Stimulated activated CD8-positive, alpha-beta memory T cell treated with anti-CD3 and anti-CD28 coated beads, Interleukin-4, amount 100 ng/mL, for 4 hours (primary cell): ENCODE measurements at regions not wholly inside any gene's neighbourhood (a gene's known extent, or its start where the extent isn't known, plus 50 kb on each side); places are given as distances from the start of the nearest gene placed in this dataset.

Experiments
- DNase-seq, 2 donors: peaks; one replicate each; pipeline ENCODE4 v3.0.0-alpha.2; 2020; ENCODE audit warnings: low read depth in 2 of 2, low spot score in 1 of 2

GRCh38 chr2:16565481-16565880 is 100.2 kb downstream of the CYRIA start:
- DNase-seq = no peak

- no peak for DNase-seq
These were observed 104.0 kb downstream of the CYRIA start for GRCh38 chr2:16561676-16562075.

GRCh38 chr2:16561251-16561650 is 104.4 kb downstream of the CYRIA start:
- DNase-seq = no peak

- DNase-seq = no peak
These were observed 106.2 kb downstream of the CYRIA start for GRCh38 chr2:16559278-16560067.

GRCh38 chr2:16554060-16554583 is 111.5 kb downstream of the CYRIA start:
- no peak for DNase-seq

GRCh38 chr2:16553226-16553625 is 112.4 kb downstream of the CYRIA start:
- no peak for DNase-seq

- DNase-seq = no peak
These were observed 113.4 kb downstream of the CYRIA start for GRCh38 chr2:16552202-16552601.

- no peak for DNase-seq
These were observed 117.6 kb downstream of the CYRIA start for GRCh38 chr2:16548036-16548435.

- DNase-seq = no peak
These were observed 119.4 kb downstream of the CYRIA start for GRCh38 chr2:16546128-16546754.

GRCh38 chr2:16538707-16539106 is 126.9 kb downstream of the CYRIA start:
- DNase-seq = no peak

- DNase-seq = no peak
These were observed 128.3 kb downstream of the CYRIA start for GRCh38 chr2:16537347-16537746.

- DNase-seq = no peak
These were observed 139.4 kb downstream of the CYRIA start for GRCh38 chr2:16526193-16526592.

- DNase-seq = no peak
These were observed 140.3 kb downstream of the CYRIA start for GRCh38 chr2:16525265-16525887.

GRCh38 chr2:16523711-16524110 is 141.9 kb downstream of the CYRIA start:
- no peak for DNase-seq

GRCh38 chr2:16522031-16522831 is 143.4 kb downstream of the CYRIA start:
- DNase-seq = no peak

- no peak for DNase-seq
These were observed 144.7 kb downstream of the CYRIA start for GRCh38 chr2:16520891-16521290.

- DNase-seq = no peak
These were observed 149.9 kb downstream of the CYRIA start for GRCh38 chr2:16515696-16516095.

- DNase-seq = no peak
These were observed 152.0 kb downstream of the CYRIA start for GRCh38 chr2:16513626-16514025.

- no peak for DNase-seq
These were observed 154.6 kb downstream of the CYRIA start for GRCh38 chr2:16511041-16511440.

- no peak for DNase-seq
These were observed 156.6 kb downstream of the CYRIA start for GRCh38 chr2:16509042-16509441.

GRCh38 chr2:16508490-16508851 is 157.2 kb downstream of the CYRIA start:
- DNase-seq = no peak
